B cell (primary cell): ENCODE measurements at regions not wholly inside any gene's neighbourhood (a gene's known extent, or its start where the extent isn't known, plus 50 kb on each side); places are given as distances from the start of the nearest gene placed in this dataset.

Experiments used
- ATAC-seq: fragments of 200-7000 bp; cut with Tn5 transposase; one replicate; pipeline ENCODE4 v1.10.0; 2021; ENCODE audit warnings: low read depth, mild to moderate bottlenecking, moderate number of reproducible peaks, moderate library complexity
- CTCF ChIA-PET: fragments of 350-600 bp; sonication (Branson Sonifier 250); formaldehyde crosslinking; loops from one replicate; lab custom pipeline; 2021; ENCODE audit warnings: antibody characterized with exemption, inconsistent platforms; lab: Charles Lee
- POLR2A ChIA-PET: fragments of 350-600 bp; sonication (Branson Sonifier 250); formaldehyde crosslinking; loops from one replicate; lab custom pipeline; 2021; ENCODE audit warnings: antibody characterized with exemption; lab: Charles Lee
- DNase-seq: peaks from one replicate; pipeline ENCODE4 v3.0.0; 2013
- H2AFZ ChIP-seq: 2 replicates; pipeline ENCODE4 v1.6.1; 2012; ENCODE audit warnings: mild to moderate bottlenecking, low read depth, low read length; ENCODE audit not compliant: insufficient read depth, poor library complexity, severe bottlenecking
- H3K27ac ChIP-seq, 2 donors: 1 replicate in 1 of 2; 2 replicates in 1 of 2; pipeline ENCODE4 v1.5.1; 2012 to 2013; ENCODE audit warnings: low read length in 2 of 2, mild to moderate bottlenecking in 2 of 2, moderate library complexity in 1 of 2
- H3K27me3 ChIP-seq, 4 experiments: fragments of 200-600 bp in 1 of 4; sonication (generic) in 1 of 4; replicated peaks in 1 of 4; 1 replicate in 2 of 4; 2 replicates in 2 of 4; pipeline versions ENCODE4 v1.6.1 to v1.7.0; 2013 to 2016; ENCODE audit warnings: low read length in 3 of 4, mild to moderate bottlenecking in 2 of 4, mixed read lengths in 1 of 4, moderate library complexity in 1 of 4; ENCODE audit not compliant: insufficient read depth in 4 of 4, control insufficient read depth in 3 of 4; ENCODE audit errors: control extremely low read depth in 1 of 4
- H3K36me3 ChIP-seq, 2 experiments: replicated peaks in 1 of 2; 1 replicate in 1 of 2; 2 replicates in 1 of 2; pipeline versions ENCODE4 v1.6.1 to v1.7.1; 2013; ENCODE audit warnings: low read length in 1 of 2; ENCODE audit not compliant: insufficient read depth in 2 of 2, control insufficient read depth in 1 of 2; ENCODE audit errors: control extremely low read depth in 1 of 2, extremely low read depth in 1 of 2
- H3K4me1 ChIP-seq, 2 donors: fragments of 200-600 bp in 1 of 2; sonication (generic) in 1 of 2; 1 replicate in 1 of 2; 2 replicates in 1 of 2; pipeline versions ENCODE4 v1.5.1 to v1.6.1; 2013 to 2017; ENCODE audit warnings: low read length in 2 of 2; ENCODE audit not compliant: control insufficient read depth in 2 of 2, insufficient read depth in 2 of 2
- H3K4me2 ChIP-seq: replicated peaks from 2 replicates; pipeline ENCODE3; 2012; ENCODE audit warnings: mild to moderate bottlenecking, low read depth, low read length; ENCODE audit not compliant: poor library complexity, severe bottlenecking
- H3K4me3 ChIP-seq, 5 experiments: fragments of 200-600 bp in 1 of 5; sonication (generic) in 1 of 5; 1 replicate in 3 of 5; 2 replicates in 2 of 5; pipeline versions ENCODE4 v1.5.1 to v1.7.0; 2011 to 2016; ENCODE audit warnings: low read length in 4 of 5, mild to moderate bottlenecking in 4 of 5, low read depth in 2 of 5, control low read depth in 1 of 5, moderate library complexity in 1 of 5; ENCODE audit not compliant: insufficient read depth in 1 of 5; ENCODE audit errors: control extremely low read depth in 1 of 5, extremely low read depth in 1 of 5
- H3K79me2 ChIP-seq: fragments of 200-600 bp; sonication (generic); one replicate; pipeline ENCODE4 v1.6.0; 2016; ENCODE audit warnings: low read length; ENCODE audit not compliant: control insufficient read depth, insufficient read depth
- H3K9ac ChIP-seq: fragments of 200-600 bp; sonication (generic); 2 replicates; pipeline ENCODE4 v1.6.1; 2017; ENCODE audit warnings: mild to moderate bottlenecking, low read length, moderate library complexity
- H3K9me3 ChIP-seq, 3 donors: one replicate each; pipeline versions ENCODE4 v1.6.1 to v1.7.1; 2013; ENCODE audit warnings: low read length in 2 of 3; ENCODE audit not compliant: control insufficient read depth in 2 of 3, insufficient read depth in 1 of 3; ENCODE audit errors: control extremely low read depth in 1 of 3
- H4K20me1 ChIP-seq: 2 replicates; pipeline ENCODE4 v1.6.0; 2012; ENCODE audit warnings: mild to moderate bottlenecking, low read length; ENCODE audit not compliant: insufficient read depth, control insufficient read depth, poor library complexity, severe bottlenecking
- H3K27ac Mint-ChIP-seq: one replicate; pipeline ENCODE4 v1.8.0; 2021; ENCODE audit warnings: mixed read lengths
- H3K27me3 Mint-ChIP-seq: one replicate; pipeline ENCODE4 v1.8.0; 2021; ENCODE audit warnings: mixed read lengths
- H3K4me1 Mint-ChIP-seq: one replicate; pipeline ENCODE4 v1.8.0; 2021; ENCODE audit warnings: mixed read lengths
- H3K4me3 Mint-ChIP-seq: one replicate; pipeline ENCODE4 v1.8.0; 2021; ENCODE audit warnings: mixed read lengths
- H3K9me3 Mint-ChIP-seq: one replicate; pipeline ENCODE4 v1.8.0; 2022; ENCODE audit warnings: mixed read lengths; ENCODE audit not compliant: insufficient read depth
- EZH2 ChIP-seq: IDR thresholded peaks from 2 replicates; pipeline ENCODE4 v1.6.1; 2012; ENCODE audit warnings: borderline replicate concordance, low read depth, mild to moderate bottlenecking, moderate library complexity, low read length; ENCODE audit not compliant: insufficient read depth, poor library complexity, severe bottlenecking
- WGBS: methylation state at CpG from one replicate; pipeline ENCODE4 v1.1.5; 2013; ENCODE audit warnings: missing lambda C conversion rate; ENCODE audit not compliant: insufficient coverage; 5-methylcytosine and 5-hydroxymethylcytosine counted together
- intact Hi-C: fragments of 100-400 bp; cut with micrococcal nuclease; formaldehyde crosslinking; loops from one replicate; pipeline ENCODE4 v1.10.0; 2022
- TF ChIP-seq, protein P1 (sequence below): fragments of 200-600 bp; IDR thresholded peaks from one replicate; pipeline ENCODE4 v1.8.0; 2022; ENCODE audit warnings: antibody characterized with exemption, mild to moderate bottlenecking

DNA sequence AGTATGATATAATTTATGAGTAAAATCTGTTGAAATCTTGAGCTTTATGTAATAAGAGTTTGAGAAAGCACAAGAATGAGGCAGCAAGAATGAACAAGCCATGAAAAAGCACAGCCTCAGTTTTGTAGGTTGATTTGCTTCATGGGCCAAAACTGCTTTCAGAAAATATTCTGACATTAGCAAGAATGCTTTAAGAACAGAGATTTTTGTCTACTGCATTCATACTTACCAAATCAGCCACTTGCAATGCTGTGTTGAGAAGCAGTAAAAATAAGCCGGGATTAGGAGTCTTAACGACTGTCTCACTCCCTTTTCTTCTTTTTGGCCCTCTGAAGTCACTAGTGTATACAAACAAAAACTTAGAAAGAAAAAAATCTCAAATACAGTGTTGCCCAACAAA is 114.5 kb downstream of the POSTN start:
- H3K9ac ChIP-seq = no peak overlapping the region
- H3K27ac ChIP-seq = no peak overlapping the region
- H2AFZ ChIP-seq = no peak overlapping the region
- no peak overlapping the region for H3K4me3 Mint-ChIP-seq
- H3K4me1 ChIP-seq = no peaks in the 10 kb centered on the region
- ChIA-PET CTCF (no interaction called here), POLR2A (no interaction called here)
- no peak for TF ChIP-seq EZH2
- TF ChIP-seq, protein P1, sequence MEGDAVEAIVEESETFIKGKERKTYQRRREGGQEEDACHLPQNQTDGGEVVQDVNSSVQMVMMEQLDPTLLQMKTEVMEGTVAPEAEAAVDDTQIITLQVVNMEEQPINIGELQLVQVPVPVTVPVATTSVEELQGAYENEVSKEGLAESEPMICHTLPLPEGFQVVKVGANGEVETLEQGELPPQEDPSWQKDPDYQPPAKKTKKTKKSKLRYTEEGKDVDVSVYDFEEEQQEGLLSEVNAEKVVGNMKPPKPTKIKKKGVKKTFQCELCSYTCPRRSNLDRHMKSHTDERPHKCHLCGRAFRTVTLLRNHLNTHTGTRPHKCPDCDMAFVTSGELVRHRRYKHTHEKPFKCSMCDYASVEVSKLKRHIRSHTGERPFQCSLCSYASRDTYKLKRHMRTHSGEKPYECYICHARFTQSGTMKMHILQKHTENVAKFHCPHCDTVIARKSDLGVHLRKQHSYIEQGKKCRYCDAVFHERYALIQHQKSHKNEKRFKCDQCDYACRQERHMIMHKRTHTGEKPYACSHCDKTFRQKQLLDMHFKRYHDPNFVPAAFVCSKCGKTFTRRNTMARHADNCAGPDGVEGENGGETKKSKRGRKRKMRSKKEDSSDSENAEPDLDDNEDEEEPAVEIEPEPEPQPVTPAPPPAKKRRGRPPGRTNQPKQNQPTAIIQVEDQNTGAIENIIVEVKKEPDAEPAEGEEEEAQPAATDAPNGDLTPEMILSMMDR = no peak
- no peaks in the 10 kb centered on the region for H3K9me3 ChIP-seq
- H3K4me2 ChIP-seq = no peak overlapping the region
- H3K4me3 ChIP-seq = no peak overlapping the region
- H4K20me1 ChIP-seq = no peaks in the 10 kb centered on the region
- no peaks in the 10 kb centered on the region for H3K4me1 Mint-ChIP-seq
- H3K27ac Mint-ChIP-seq = no peak overlapping the region
- ATAC-seq (no peak), DNase-seq (no peak)
- H3K79me2 ChIP-seq = no peaks in the 10 kb centered on the region
- H3K9me3 Mint-ChIP-seq = peaks cover 2% of the 10 kb centered on the region
- H3K27me3 Mint-ChIP-seq = no peaks in the 10 kb centered on the region
- H3K27me3 ChIP-seq = no peaks in the 10 kb centered on the region
- WGBS = no CpG with 5 or more reads among the region's 2 CpGs
- intact Hi-C loops = no loop called here
- no peaks in the 10 kb centered on the region for H3K36me3 ChIP-seq

DNA sequence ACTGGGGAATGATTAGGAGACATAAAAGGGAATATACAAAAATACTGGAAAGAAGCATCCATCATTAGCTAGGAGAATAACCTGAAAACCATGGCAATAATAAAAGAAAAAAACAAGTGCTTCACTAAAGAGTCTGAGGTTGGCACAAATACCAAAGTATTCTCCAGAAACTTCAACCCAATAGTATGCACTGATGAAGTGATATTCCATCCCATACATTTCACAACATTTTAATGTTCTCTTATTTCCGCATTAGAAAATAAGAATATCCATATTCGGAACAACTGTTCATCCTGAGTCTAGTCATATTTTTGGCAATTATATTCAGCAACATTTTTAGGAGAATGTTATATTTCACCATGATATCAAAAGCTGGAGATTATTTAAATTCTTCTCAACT is 116.2 kb downstream of the POSTN start:
- no peaks in the 10 kb centered on the region for H3K9me3 ChIP-seq
- no peaks in the 10 kb centered on the region for H3K36me3 ChIP-seq
- ChIA-PET POLR2A (no interaction called here), CTCF (interaction anchor here (0.6 kb wide), 1 partner anchor 48 kb away, joined by 3 read pairs; no protein-coding TSS in a partner anchor)
- no peak overlapping the region for H2AFZ ChIP-seq
- H3K4me1 ChIP-seq = no peaks in the 10 kb centered on the region
- Mint-ChIP-seq H3K4me1 (no peaks in the 10 kb centered on the region), H3K27me3 (no peaks in the 10 kb centered on the region), H3K27ac (no peak overlapping the region), H3K4me3 (no peak overlapping the region), H3K9me3 (peaks cover 2% of the 10 kb centered on the region)
- no peak overlapping the region for H3K4me2 ChIP-seq
- H3K27ac ChIP-seq = no peak overlapping the region
- DNase-seq (no peak), ATAC-seq (no peak)
- H3K27me3 ChIP-seq = no peaks in the 10 kb centered on the region
- no peaks in the 10 kb centered on the region for H3K79me2 ChIP-seq
- TF ChIP-seq, protein P1 = no peak
- no peak for TF ChIP-seq EZH2
- H4K20me1 ChIP-seq = no peaks in the 10 kb centered on the region
- no CpG with 5 or more reads among the region's 2 CpGs for WGBS
- H3K9ac ChIP-seq = no peak overlapping the region
- intact Hi-C loops = no loop called here
- no peak overlapping the region for H3K4me3 ChIP-seq
